ENCODE measurements at regions not wholly inside any gene's neighbourhood (a gene's known extent, or its start where the extent isn't known, plus 50 kb on each side); places are given as distances from the start of the nearest gene placed in this dataset.

GRCh38 chr11:26243426-26243825 is 88.5 kb upstream of the ANO3 start:
- intact Hi-C loops (cut with DNase I) = no loop called here
- Histone ChIP-seq H3K9me3 (no peaks in the 10 kb centered on the region), H3K27ac (peak overlapping the region in 2 of 4 donors; percentile 35 to 47), H3K4me3 (no peak overlapping the region), H3K36me3 (no peaks in the 10 kb centered on the region), H3K27me3 (no peaks in the 10 kb centered on the region), H3K4me1 (no peaks in the 10 kb centered on the region)
- TF ChIP-seq, protein P1, sequence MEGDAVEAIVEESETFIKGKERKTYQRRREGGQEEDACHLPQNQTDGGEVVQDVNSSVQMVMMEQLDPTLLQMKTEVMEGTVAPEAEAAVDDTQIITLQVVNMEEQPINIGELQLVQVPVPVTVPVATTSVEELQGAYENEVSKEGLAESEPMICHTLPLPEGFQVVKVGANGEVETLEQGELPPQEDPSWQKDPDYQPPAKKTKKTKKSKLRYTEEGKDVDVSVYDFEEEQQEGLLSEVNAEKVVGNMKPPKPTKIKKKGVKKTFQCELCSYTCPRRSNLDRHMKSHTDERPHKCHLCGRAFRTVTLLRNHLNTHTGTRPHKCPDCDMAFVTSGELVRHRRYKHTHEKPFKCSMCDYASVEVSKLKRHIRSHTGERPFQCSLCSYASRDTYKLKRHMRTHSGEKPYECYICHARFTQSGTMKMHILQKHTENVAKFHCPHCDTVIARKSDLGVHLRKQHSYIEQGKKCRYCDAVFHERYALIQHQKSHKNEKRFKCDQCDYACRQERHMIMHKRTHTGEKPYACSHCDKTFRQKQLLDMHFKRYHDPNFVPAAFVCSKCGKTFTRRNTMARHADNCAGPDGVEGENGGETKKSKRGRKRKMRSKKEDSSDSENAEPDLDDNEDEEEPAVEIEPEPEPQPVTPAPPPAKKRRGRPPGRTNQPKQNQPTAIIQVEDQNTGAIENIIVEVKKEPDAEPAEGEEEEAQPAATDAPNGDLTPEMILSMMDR (IDR thresholded peaks at IDR 0.05) = no peak
- TF ChIP-seq POLR2AphosphoS5 (IDR thresholded peaks at IDR 0.05) (no peak), POLR2A (IDR thresholded peaks at IDR 0.05) (no peak), EP300 (IDR thresholded peaks at IDR 0.05) (no peak)
- DNase-seq = no peak

DNA sequence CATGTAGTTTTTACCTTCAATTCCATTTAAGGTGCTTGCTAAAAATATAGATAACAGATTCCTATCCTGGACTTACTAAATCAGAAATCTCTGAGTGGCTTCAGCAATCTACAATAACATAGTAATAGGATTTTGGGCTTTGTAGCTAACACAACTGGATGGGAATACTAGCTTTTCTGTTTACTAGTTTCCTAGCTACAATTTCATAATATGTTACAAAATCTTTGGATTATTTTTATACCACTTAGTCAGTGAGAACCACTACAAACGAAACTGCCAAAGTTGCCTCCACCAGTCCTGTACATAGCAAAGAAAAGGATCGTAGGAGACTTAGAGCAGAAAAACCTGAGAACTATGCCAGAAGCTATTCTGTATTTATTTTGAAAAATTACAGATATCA is 87.7 kb upstream of the ANO3 start:
- H3K27ac ChIP-seq = peak overlapping the region in 2 of 4 donors; percentile 35 to 47
- 68 to 74% methylated on average over 2 of the region's 2 CpGs for WGBS, 2 donors

GRCh38 chr11:26245046-26245445 is 86.9 kb upstream of the ANO3 start:
- Histone ChIP-seq H3K27me3 (no peaks in the 10 kb centered on the region), H3K36me3 (no peaks in the 10 kb centered on the region), H3K4me1 (no peaks in the 10 kb centered on the region), H3K27ac (no peak overlapping the region), H3K9me3 (no peaks in the 10 kb centered on the region), H3K4me3 (no peak overlapping the region)
- no peak for TF ChIP-seq EP300 (IDR thresholded peaks at IDR 0.05)
- 90 to 95% methylated on average over 1 of the region's 1 CpG for WGBS, 2 donors
- intact Hi-C loops (cut with DNase I) = no loop called here
- no peak for DNase-seq

More for the DNA sequence above, 87.7 kb upstream of the ANO3 start:
- Histone ChIP-seq H3K4me3 (no peak overlapping the region), H3K4me1 (no peaks in the 10 kb centered on the region), H3K27me3 (no peaks in the 10 kb centered on the region), H3K9me3 (no peaks in the 10 kb centered on the region), H3K36me3 (no peaks in the 10 kb centered on the region)
- no peak for DNase-seq
- no peak for TF ChIP-seq POLR2AphosphoS5 (IDR thresholded peaks at IDR 0.05)
- TF ChIP-seq EP300 (IDR thresholded peaks at IDR 0.05) = no peak
- intact Hi-C loops (cut with DNase I) = no loop called here

DNA sequence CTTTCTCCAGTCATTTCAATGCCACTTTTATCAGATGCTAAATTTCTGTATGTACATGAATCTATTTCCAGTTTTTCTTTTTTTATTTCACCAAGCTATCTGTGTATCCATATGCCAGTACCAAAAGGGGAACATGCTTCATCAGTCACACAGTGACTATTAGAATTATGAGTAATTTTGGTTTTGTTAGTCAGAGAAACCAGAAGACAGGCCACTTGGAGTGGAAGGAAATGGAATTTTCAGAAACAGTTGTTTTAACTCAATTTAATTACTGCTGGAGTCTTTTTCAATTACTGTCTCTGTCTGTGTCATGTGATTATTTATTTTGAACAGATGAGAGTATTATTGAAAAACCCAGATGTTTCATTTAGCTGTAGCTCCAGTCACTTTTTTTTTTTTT is 84.6 kb upstream of the ANO3 start:
- intact Hi-C loops (cut with DNase I) = no loop called here
- H3K27me3 ChIP-seq = no peaks in the 10 kb centered on the region
- H3K27ac ChIP-seq = no peak overlapping the region

GRCh38 chr11:26248661-26249060 is 83.3 kb upstream of the ANO3 start:
- DNase-seq = no peak
- Histone ChIP-seq H3K36me3 (no peaks in the 10 kb centered on the region), H3K27me3 (no peaks in the 10 kb centered on the region), H3K27ac (no peak overlapping the region), H3K4me3 (no peak overlapping the region), H3K4me1 (no peaks in the 10 kb centered on the region), H3K9me3 (no peaks in the 10 kb centered on the region)
- intact Hi-C loops (cut with DNase I) = no loop called here
- WGBS, 2 donors = 83 to 89% methylated on average over 8 of the region's 8 CpGs
- TF ChIP-seq, protein P1 (IDR thresholded peaks at IDR 0.05) = no peak
- TF ChIP-seq EP300 (IDR thresholded peaks at IDR 0.05) = no peak
- TF ChIP-seq POLR2AphosphoS5 (IDR thresholded peaks at IDR 0.05) = no peak
- TF ChIP-seq POLR2A (IDR thresholded peaks at IDR 0.05) = no peak

More for the DNA sequence above, 84.6 kb upstream of the ANO3 start:
- Histone ChIP-seq H3K4me3 (no peak overlapping the region), H3K9me3 (no peaks in the 10 kb centered on the region), H3K4me1 (no peaks in the 10 kb centered on the region), H3K36me3 (no peaks in the 10 kb centered on the region)
- peak in 2 of 4 donors; percentile 31 for TF ChIP-seq POLR2AphosphoS5 (IDR thresholded peaks at IDR 0.05)
- no peak for TF ChIP-seq POLR2A (IDR thresholded peaks at IDR 0.05)
- TF ChIP-seq EP300 (IDR thresholded peaks at IDR 0.05) = no peak
- no peak for DNase-seq

DNA sequence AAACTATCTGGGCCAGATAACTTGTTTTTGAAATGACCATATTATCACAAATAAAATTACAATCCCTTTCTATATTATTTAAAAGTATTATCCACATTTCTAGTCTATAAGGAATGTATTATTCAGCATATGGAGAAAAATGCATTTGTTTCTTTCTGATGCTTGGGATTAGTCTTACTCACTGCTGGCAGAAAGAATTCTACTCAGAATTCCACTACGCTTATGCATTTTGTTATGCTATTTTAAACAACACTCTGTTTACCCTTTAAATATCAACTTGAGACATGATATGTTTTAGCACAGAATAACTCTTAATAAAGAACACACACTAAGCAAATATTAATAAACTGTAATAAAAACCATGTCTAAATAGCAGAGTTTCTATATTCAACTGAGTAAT is 77.6 kb upstream of the ANO3 start:
- H3K4me3 ChIP-seq = no peak overlapping the region
- no peaks in the 10 kb centered on the region for H3K27me3 ChIP-seq
- DNase-seq = no peak
- no peaks in the 10 kb centered on the region for H3K36me3 ChIP-seq
- H3K4me1 ChIP-seq = no peaks in the 10 kb centered on the region
- H3K27ac ChIP-seq = no peak overlapping the region
- H3K9me3 ChIP-seq = no peaks in the 10 kb centered on the region
- 89 to 94% methylated on average over 1 of the region's 1 CpG for WGBS, 2 donors
- TF ChIP-seq EP300 (IDR thresholded peaks at IDR 0.05) (no peak), POLR2AphosphoS5 (IDR thresholded peaks at IDR 0.05) (no peak)
- intact Hi-C loops (cut with DNase I) = no loop called here

DNA sequence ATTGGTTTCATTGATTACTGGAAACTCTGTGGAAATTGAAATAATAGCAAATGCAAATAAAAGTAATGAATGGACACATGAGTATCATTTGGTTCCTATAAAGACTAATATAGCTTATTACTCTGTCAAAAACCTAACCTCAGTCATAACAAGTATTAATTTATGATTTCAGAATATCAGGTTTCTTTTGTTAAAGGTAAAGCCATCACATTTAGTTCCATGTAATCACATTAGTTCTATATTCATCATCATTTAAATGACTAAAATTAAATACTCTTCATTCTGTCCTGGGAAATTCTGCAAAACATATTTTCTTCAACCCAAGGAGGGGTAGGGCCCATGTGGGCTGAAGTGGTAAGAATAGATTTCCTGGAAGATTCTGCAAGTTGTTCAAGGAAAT is 68.2 kb upstream of the ANO3 start:
- intact Hi-C loops (cut with DNase I) = no loop called here
- no peak for DNase-seq
- Histone ChIP-seq H3K4me3 (no peak overlapping the region), H3K27me3 (no peaks in the 10 kb centered on the region), H3K27ac (no peak overlapping the region), H3K4me1 (no peaks in the 10 kb centered on the region), H3K36me3 (no peaks in the 10 kb centered on the region), H3K9me3 (no peaks in the 10 kb centered on the region)
- TF ChIP-seq EP300 (IDR thresholded peaks at IDR 0.05) (no peak), POLR2A (IDR thresholded peaks at IDR 0.05) (no peak), POLR2AphosphoS5 (IDR thresholded peaks at IDR 0.05) (no peak)
- TF ChIP-seq, protein P1 (IDR thresholded peaks at IDR 0.05) = no peak
